A549 (cell line): ENCODE measurements at regions not wholly inside any gene's neighbourhood (a gene's known extent, or its start where the extent isn't known, plus 50 kb on each side); places are given as distances from the start of the nearest gene placed in this dataset.

Experiments
- ATAC-seq, 2 experiments: fragments of 200-7000 bp in 1 of 2; fragments of >200 bp in 1 of 2; cut with Nextera tagmentation in 1 of 2; cut with Tn5 transposase in 1 of 2; 3 replicates each; pipeline versions ENCODE4 v1.8.0 to v1.9.1; 2018 to 2020; ENCODE audit warnings: mild to moderate bottlenecking in 1 of 2, moderate library complexity in 1 of 2
- CTCF ChIA-PET: fragments of 300-600 bp; sonication (Branson Sonifier 250); formaldehyde crosslinking; extraction: SDS; loops from one replicate; lab custom pipeline; 2021; ENCODE audit warnings: antibody characterized with exemption, inconsistent platforms; lab: Yijun Ruan, JAX
- POLR2A ChIA-PET: fragments of 350-600 bp; formaldehyde crosslinking; extraction: SDS; loops from one replicate; lab custom pipeline; 2021; ENCODE audit warnings: antibody characterized with exemption, inconsistent platforms; lab: Yijun Ruan, JAX
- DNase-seq, 2 experiments: peaks; one replicate each; pipeline versions ENCODE4 v3.0.0 to v3.0.0-alpha.2; 2011 to 2016; ENCODE audit warnings: low read depth in 1 of 2, low spot score in 1 of 2
- FAIRE-seq: peaks from 2 replicates; lab custom pipeline; 2011; peaks lifted over from hg19 to GRCh38; lab: Jason Lieb, UNC
- H3K27ac ChIP-seq, 2 experiments: fragments of >200 bp; sonication (Bioruptor Twin); formaldehyde crosslinking; 3 replicates each; pipeline ENCODE4 v1.5.1; 2016 to 2017
- H3K4me1 ChIP-seq: fragments of >200 bp; sonication (Bioruptor Twin); formaldehyde crosslinking; 3 replicates; pipeline ENCODE4 v1.6.1; 2016
- H3K4me2 ChIP-seq: fragments of >200 bp; sonication (Bioruptor Twin); formaldehyde crosslinking; 3 replicates; pipeline ENCODE4 v1.6.1; 2016
- H3K4me3 ChIP-seq: fragments of >200 bp; sonication (Bioruptor Twin); formaldehyde crosslinking; 3 replicates; pipeline ENCODE4 v1.5.1; 2016
- H3K9me3 ChIP-seq: fragments of >200 bp; sonication (Bioruptor Twin); formaldehyde crosslinking; 3 replicates; pipeline ENCODE4 v1.6.1; 2016
- ATOH8 ChIP-seq: fragments of 250-450 bp; sonication (Bioruptor Pico); IDR thresholded peaks from 2 replicates; pipeline ENCODE4 v1.5.0; 2020; ENCODE audit warnings: low read depth, mild to moderate bottlenecking, moderate library complexity
- BCL3 ChIP-seq: fragments of >200 bp; sonication (Bioruptor Twin); formaldehyde crosslinking; IDR thresholded peaks from 3 replicates; pipeline ENCODE4 v1.6.1; 2016
- CBX8 ChIP-seq: fragments of 200-600 bp; sonication (generic); IDR thresholded peaks from 2 replicates; pipeline ENCODE4 v1.6.1; 2016
- EHMT2 ChIP-seq: fragments of 200-600 bp; sonication (generic); IDR thresholded peaks from 2 replicates; pipeline ENCODE4 v1.6.1; 2016; ENCODE audit warnings: antibody characterized with exemption, low read depth, mild to moderate bottlenecking, moderate library complexity
- FOSB ChIP-seq: fragments of 250-450 bp; sonication (Bioruptor Pico); IDR thresholded peaks from 2 replicates; pipeline ENCODE4 v1.5.0; 2020; ENCODE audit warnings: mild to moderate bottlenecking, moderate library complexity
- HDAC2 ChIP-seq: fragments of 200-600 bp; sonication (generic); IDR thresholded peaks from 2 replicates; pipeline ENCODE4 v1.6.1; 2016
- HMGXB4 ChIP-seq: fragments of 250-450 bp; sonication (Bioruptor Pico); IDR thresholded peaks from 2 replicates; pipeline ENCODE4 v1.5.0; 2021; ENCODE audit warnings: mild to moderate bottlenecking, moderate library complexity, borderline replicate concordance
- HOXA7 ChIP-seq: fragments of 250-450 bp; sonication (Bioruptor Pico); IDR thresholded peaks from 2 replicates; pipeline ENCODE4 v1.5.0; 2020; ENCODE audit warnings: mild to moderate bottlenecking, moderate library complexity
- HOXB13 ChIP-seq: fragments of 250-450 bp; sonication (Bioruptor Pico); IDR thresholded peaks from 2 replicates; pipeline ENCODE4 v1.5.0; 2020; ENCODE audit warnings: low read depth, mild to moderate bottlenecking, moderate library complexity
- HOXB5 ChIP-seq: fragments of 250-450 bp; sonication (Bioruptor Pico); IDR thresholded peaks from 2 replicates; pipeline ENCODE4 v1.5.0; 2020; ENCODE audit warnings: mild to moderate bottlenecking, moderate library complexity
- JUN ChIP-seq, 2 experiments: fragments of >200 bp; sonication (Bioruptor Twin); formaldehyde crosslinking; IDR thresholded peaks; 2 replicates in 1 of 2; 3 replicates in 1 of 2; pipeline ENCODE4 v1.6.1; 2016 to 2017
- KDM5A ChIP-seq: fragments of 200-600 bp; sonication (generic); IDR thresholded peaks from 2 replicates; pipeline ENCODE4 v1.6.1; 2016; ENCODE audit warnings: antibody characterized with exemption, mild to moderate bottlenecking
- MAZ ChIP-seq: fragments of 150-350 bp; IDR thresholded peaks from 2 replicates; pipeline ENCODE4 v1.6.1; 2014; ENCODE audit warnings: antibody characterized with exemption, low read depth, low read length, borderline replicate concordance
- RCOR1 ChIP-seq: fragments of 150-350 bp; IDR thresholded peaks from 2 replicates; pipeline ENCODE4 v1.6.1; 2014; ENCODE audit warnings: antibody characterized with exemption, low read length, low read depth
- REST ChIP-seq: fragments of 200-600 bp; sonication (generic); IDR thresholded peaks from 2 replicates; pipeline ENCODE4 v1.6.1; 2016; ENCODE audit warnings: antibody characterized with exemption, mild to moderate bottlenecking, moderate library complexity
- RNF2 ChIP-seq: fragments of 200-600 bp; sonication (generic); IDR thresholded peaks from 2 replicates; pipeline ENCODE4 v1.6.1; 2016; ENCODE audit warnings: low read depth, mild to moderate bottlenecking, antibody characterized with exemption, moderate library complexity, borderline replicate concordance
- TFCP2L1 ChIP-seq: fragments of 250-450 bp; sonication (Bioruptor Pico); IDR thresholded peaks from 2 replicates; pipeline ENCODE4 v1.5.0; 2021; ENCODE audit warnings: mild to moderate bottlenecking
- ZC3H11A ChIP-seq: fragments of 450-650 bp; IDR thresholded peaks from 2 replicates; pipeline ENCODE4 v1.6.1; 2014; ENCODE audit warnings: antibody characterized with exemption, mild to moderate bottlenecking
- ZFP36 ChIP-seq: fragments of 450-650 bp; IDR thresholded peaks from 2 replicates; pipeline ENCODE4 v1.6.1; 2014; ENCODE audit warnings: borderline replicate concordance; ENCODE audit not compliant: partially characterized antibody
- ZSCAN20 ChIP-seq: fragments of 250-450 bp; sonication (Bioruptor Pico); IDR thresholded peaks from 2 replicates; pipeline ENCODE4 v1.8.0; 2022; ENCODE audit warnings: mild to moderate bottlenecking, moderate library complexity
- WGBS: methylation state at CpG from one replicate; pipeline ENCODE4 v1.1.6; 2017; ENCODE audit errors: missing lambda C conversion rate; 5-methylcytosine and 5-hydroxymethylcytosine counted together

GRCh38 chr6:1230689-1231605 lies 81.0 kb upstream of the FOXQ1 start:
- no peaks in the 10 kb centered on the region for H3K9me3 ChIP-seq
- TF ChIP-seq EHMT2 (no peak), ATOH8 (CRISPR knock-in tag) (no peak), HMGXB4 (CRISPR knock-in tag) (no peak), TFCP2L1 (no peak), HOXB5 (CRISPR knock-in tag) (no peak), HOXA7 (CRISPR knock-in tag) (no peak), RNF2 (no peak), HOXB13 (CRISPR knock-in tag) (no peak), REST (no peak), MAZ (no peak), RCOR1 (no peak), HDAC2 (no peak), ZFP36 (no peak), FOSB (CRISPR knock-in tag) (no peak)
- TF ChIP-seq, all 56 proteins: peak for 0
- Histone ChIP-seq H3K4me3 (no peak overlapping the region), H3K27ac (no peak overlapping the region), H3K4me1 (no peaks in the 10 kb centered on the region), H3K4me2 (no peak overlapping the region)
- CTCF ChIA-PET: no interaction called here
- ATAC-seq (no peak), FAIRE-seq (no peak), DNase-seq (no peak)
- WGBS: 32% methylated on average over 8 of the region's 8 CpGs
- POLR2A ChIA-PET: no interaction called here

GRCh38 chr6:1230281-1230680 lies 81.6 kb upstream of the FOXQ1 start:
- DNase-seq (no peak), FAIRE-seq (no peak), ATAC-seq (no peak)
- no peak overlapping the region for H3K4me3 ChIP-seq
- no peak overlapping the region for H3K27ac ChIP-seq
- ChIA-PET CTCF (interaction anchor here (1.2 kb wide), 1 partner anchor 21 kb away, joined by 3 read pairs; no protein-coding TSS in a partner anchor), POLR2A (no interaction called here)
- WGBS: 42% methylated on average over 6 of the region's 6 CpGs
- no peak overlapping the region for H3K4me2 ChIP-seq
- TF ChIP-seq REST: no peak
- TF ChIP-seq KDM5A: no peak
- TF ChIP-seq RNF2: no peak
- TF ChIP-seq CBX8: no peak
- no peak for TF ChIP-seq ZC3H11A
- no peak for TF ChIP-seq JUN (IDR thresholded peaks at IDR 0.05)
- no peak for TF ChIP-seq EHMT2
- TF ChIP-seq HOXB5 (CRISPR knock-in tag): no peak
- no peak for TF ChIP-seq BCL3
- TF ChIP-seq ZSCAN20 (CRISPR knock-in tag): no peak
- H3K9me3 ChIP-seq: no peaks in the 10 kb centered on the region
- no peaks in the 10 kb centered on the region for H3K4me1 ChIP-seq
